ENCODE measurements at regions not wholly inside any gene's neighbourhood (a gene's known extent, or its start where the extent isn't known, plus 50 kb on each side); places are given as distances from the start of the nearest gene placed in this dataset.

GRCh38 chr9:11966786-11967185 lies 726.4 kb upstream of the TYRP1 start:
- Histone ChIP-seq H3K27me3 (ENCODE audit: insufficient read depth, low read length, poor library complexity) (no peaks in the 10 kb centered on the region), H3K36me3 (ENCODE audit: insufficient read depth, low read length) (no peaks in the 10 kb centered on the region), H3K9ac (ENCODE audit: low read depth, low read length) (no peak overlapping the region), H3K27ac (ENCODE audit: low read length) (no peak overlapping the region), H3K4me3 (ENCODE audit: low read depth in 1 of 2, low read length in 2 of 2) (no peak overlapping the region), H3K4me2 (ENCODE audit: insufficient read depth, low read length) (no peak overlapping the region), H3K79me2 (ENCODE audit: insufficient read depth, low read length) (no peaks in the 10 kb centered on the region), H3K4me1 (ENCODE audit: insufficient read depth, low read length) (no peaks in the 10 kb centered on the region), H3K9me3 (ENCODE audit: insufficient read depth, low read length, severe bottlenecking) (no peaks in the 10 kb centered on the region), H4K20me1 (ENCODE audit: insufficient read depth, low read length) (no peaks in the 10 kb centered on the region), H2AFZ (ENCODE audit: low read depth, low read length) (no peak overlapping the region)
- TF ChIP-seq CTCF (IDR thresholded peaks at IDR 0.05; ENCODE audit: borderline replicate concordance, extremely low read depth, low read length, poor library complexity, severe bottlenecking) (no peak), EZH2 (IDR thresholded peaks at IDR 0.05; ENCODE audit: borderline replicate concordance, low read depth, low read length, severe bottlenecking) (no peak)
- ATAC-seq (ENCODE audit: insufficient read depth, low read depth), result no peak
- DNase-seq, result no peak

- Histone ChIP-seq H3K27me3 (ENCODE audit: insufficient read depth, low read length, poor library complexity) (no peaks in the 10 kb centered on the region), H3K4me2 (ENCODE audit: insufficient read depth, low read length) (no peak overlapping the region), H3K36me3 (ENCODE audit: insufficient read depth, low read length) (no peaks in the 10 kb centered on the region), H3K79me2 (ENCODE audit: insufficient read depth, low read length) (no peaks in the 10 kb centered on the region), H3K4me3 (ENCODE audit: low read depth in 1 of 2, low read length in 2 of 2) (no peak overlapping the region), H3K9me3 (ENCODE audit: insufficient read depth, low read length, severe bottlenecking) (no peaks in the 10 kb centered on the region), H3K27ac (ENCODE audit: low read length) (no peak overlapping the region), H3K9ac (ENCODE audit: low read depth, low read length) (no peak overlapping the region), H4K20me1 (ENCODE audit: insufficient read depth, low read length) (no peaks in the 10 kb centered on the region), H3K4me1 (ENCODE audit: insufficient read depth, low read length) (no peaks in the 10 kb centered on the region), H2AFZ (ENCODE audit: low read depth, low read length) (no peak overlapping the region)
- TF ChIP-seq EZH2 (IDR thresholded peaks at IDR 0.05; ENCODE audit: borderline replicate concordance, low read depth, low read length, severe bottlenecking), result no peak
- DNase-seq (no peak), ATAC-seq (ENCODE audit: insufficient read depth, low read depth) (no peak)
These were observed 724.6 kb upstream of the TYRP1 start for GRCh38 chr9:11968631-11969030.

GRCh38 chr9:11973011-11973410 lies 720.2 kb upstream of the TYRP1 start:
- no peak for ATAC-seq (ENCODE audit: insufficient read depth, low read depth)
- no peak for DNase-seq
- Histone ChIP-seq H2AFZ (ENCODE audit: low read depth, low read length) (no peak overlapping the region), H3K9ac (ENCODE audit: low read depth, low read length) (no peak overlapping the region), H3K27ac (ENCODE audit: low read length) (no peak overlapping the region), H3K27me3 (ENCODE audit: insufficient read depth, low read length, poor library complexity) (no peaks in the 10 kb centered on the region), H3K9me3 (ENCODE audit: insufficient read depth, low read length, severe bottlenecking) (no peaks in the 10 kb centered on the region), H3K36me3 (ENCODE audit: insufficient read depth, low read length) (no peaks in the 10 kb centered on the region), H3K4me1 (ENCODE audit: insufficient read depth, low read length) (no peaks in the 10 kb centered on the region), H4K20me1 (ENCODE audit: insufficient read depth, low read length) (no peaks in the 10 kb centered on the region), H3K4me2 (ENCODE audit: insufficient read depth, low read length) (no peak overlapping the region), H3K79me2 (ENCODE audit: insufficient read depth, low read length) (no peaks in the 10 kb centered on the region), H3K4me3 (ENCODE audit: low read depth in 1 of 2, low read length in 2 of 2) (no peak overlapping the region)
- TF ChIP-seq CTCF (IDR thresholded peaks at IDR 0.05; ENCODE audit: borderline replicate concordance, extremely low read depth, low read length, poor library complexity, severe bottlenecking), result no peak

GRCh38 chr9:11973511-11973910 lies 719.7 kb upstream of the TYRP1 start:
- DNase-seq (no peak), ATAC-seq (ENCODE audit: insufficient read depth, low read depth) (no peak)
- H3K9me3 ChIP-seq (ENCODE audit: insufficient read depth, low read length, severe bottlenecking), result no peaks in the 10 kb centered on the region
- no peaks in the 10 kb centered on the region for H3K27me3 ChIP-seq (ENCODE audit: insufficient read depth, low read length, poor library complexity)
- H3K4me1 ChIP-seq (ENCODE audit: insufficient read depth, low read length), result no peaks in the 10 kb centered on the region
- no peaks in the 10 kb centered on the region for H4K20me1 ChIP-seq (ENCODE audit: insufficient read depth, low read length)
- no peak overlapping the region for H2AFZ ChIP-seq (ENCODE audit: low read depth, low read length)
- H3K79me2 ChIP-seq (ENCODE audit: insufficient read depth, low read length), result no peaks in the 10 kb centered on the region
- no peak overlapping the region for H3K4me3 ChIP-seq (ENCODE audit: low read depth in 1 of 2, low read length in 2 of 2)
- no peaks in the 10 kb centered on the region for H3K36me3 ChIP-seq (ENCODE audit: insufficient read depth, low read length)
- no peak overlapping the region for H3K9ac ChIP-seq (ENCODE audit: low read depth, low read length)
- H3K27ac ChIP-seq (ENCODE audit: low read length), result no peak overlapping the region
- TF ChIP-seq CTCF (IDR thresholded peaks at IDR 0.05; ENCODE audit: borderline replicate concordance, extremely low read depth, low read length, poor library complexity, severe bottlenecking) (no peak), EZH2 (IDR thresholded peaks at IDR 0.05; ENCODE audit: borderline replicate concordance, low read depth, low read length, severe bottlenecking) (no peak)
- no peak overlapping the region for H3K4me2 ChIP-seq (ENCODE audit: insufficient read depth, low read length)
